G401.6 (cell line): ENCODE measurements at regions not wholly inside any gene's neighbourhood (a gene's known extent, or its start where the extent isn't known, plus 50 kb on each side); places are given as distances from the start of the nearest gene placed in this dataset.

Experiments
- FAIRE-seq: peaks from 2 replicates; lab custom pipeline; 2012; peaks lifted over from hg19 to GRCh38; lab: Jason Lieb, UNC

DNA sequence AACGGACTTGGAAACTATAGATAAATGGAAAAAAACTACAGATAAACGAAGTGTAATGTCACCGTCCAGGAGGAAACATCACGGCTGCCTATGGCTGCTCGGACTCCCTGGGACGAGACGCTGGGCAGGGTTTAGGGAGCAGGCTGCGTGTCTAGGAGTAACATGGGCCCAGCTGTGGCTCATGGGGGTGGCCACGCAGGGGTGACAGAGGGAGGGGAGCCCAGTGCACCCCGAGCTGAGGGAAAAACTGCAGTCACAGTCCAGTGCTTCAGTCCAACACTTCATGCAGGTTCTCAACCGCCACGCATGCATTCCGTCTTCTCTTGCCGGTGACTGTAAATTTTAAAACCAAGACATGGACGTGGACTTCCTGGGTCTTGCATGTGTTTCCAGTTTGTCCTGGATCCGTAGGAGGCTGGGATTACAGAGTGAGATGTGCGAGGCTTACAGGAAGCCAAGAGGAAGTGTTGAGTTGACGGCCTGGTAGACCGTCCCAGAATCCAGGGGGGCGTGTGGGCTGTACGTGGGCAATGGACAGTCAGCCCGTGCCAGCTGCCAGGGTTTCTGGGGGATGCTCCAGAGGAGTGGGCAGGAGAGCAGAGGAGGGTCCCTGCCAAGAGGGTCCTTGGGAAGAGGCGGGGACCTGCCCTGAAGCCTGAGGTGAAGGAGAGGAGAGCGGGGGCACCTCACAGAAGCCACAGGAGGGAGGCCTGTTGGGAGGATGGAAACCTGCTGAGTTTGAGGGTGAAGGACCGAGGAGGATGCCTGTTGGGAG, 691.4 kb downstream of the BRD1 start:
- FAIRE-seq = no peak

DNA sequence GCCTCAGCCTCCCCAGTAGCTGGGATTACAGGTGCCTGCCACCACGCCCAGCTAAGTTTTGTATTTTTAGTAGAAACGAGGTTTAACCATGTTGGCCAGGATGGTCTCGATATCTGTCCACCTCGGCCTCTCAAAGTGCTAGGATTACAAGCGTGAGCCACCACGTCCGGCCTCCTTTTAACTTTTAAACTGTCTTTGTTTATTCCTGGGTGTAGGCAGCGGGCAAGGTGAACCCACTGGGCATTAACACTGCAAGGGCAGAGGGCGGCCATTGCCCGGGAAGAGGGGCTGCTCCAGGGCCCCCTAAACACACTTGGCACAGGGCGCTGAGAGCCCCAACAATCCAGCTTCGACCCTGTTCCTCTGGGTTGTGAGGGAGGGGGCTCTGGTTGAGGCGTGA, 693.6 kb downstream of the BRD1 start:
- FAIRE-seq = no peak

DNA sequence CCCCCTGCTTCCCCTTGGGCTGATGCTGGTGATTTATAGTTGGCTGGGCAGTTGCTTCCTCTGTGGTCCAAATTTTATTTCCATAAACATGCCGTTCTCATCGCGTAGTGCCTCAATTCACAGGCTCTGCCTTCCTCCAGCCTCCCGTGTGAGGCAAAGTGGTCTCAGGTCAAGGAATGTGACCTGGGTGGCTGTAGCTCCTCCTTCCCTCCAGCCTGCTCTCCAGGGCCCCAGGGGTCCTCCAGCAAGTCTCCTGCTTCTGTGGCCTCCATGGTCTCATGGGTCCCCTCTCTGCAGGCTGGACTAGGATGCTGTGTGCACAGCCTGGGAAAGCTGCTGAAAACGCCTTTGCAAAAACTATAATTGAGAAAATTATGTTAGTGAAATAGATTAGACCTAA, 694.1 kb downstream of the BRD1 start:
- FAIRE-seq = no peak

DNA sequence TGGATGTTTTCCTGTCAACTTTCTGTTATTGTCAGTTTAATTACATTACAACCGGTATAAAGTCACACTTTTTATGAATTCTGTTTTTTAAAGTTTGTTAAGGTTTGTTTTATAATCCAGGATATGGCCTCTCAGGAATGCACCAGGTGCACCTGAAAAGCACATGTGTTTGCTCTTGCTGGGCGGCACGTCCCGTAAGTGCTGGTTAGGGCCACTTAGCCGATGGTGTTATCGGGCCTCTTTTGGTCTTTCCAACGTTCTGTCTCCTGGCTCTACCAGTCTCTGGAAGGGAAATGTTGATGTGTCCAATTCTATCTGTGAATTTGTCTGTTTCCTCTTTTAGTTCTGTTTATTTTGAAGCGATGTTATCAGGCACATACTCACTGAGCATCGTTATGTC, 695.7 kb downstream of the BRD1 start:
- no peak for FAIRE-seq

DNA sequence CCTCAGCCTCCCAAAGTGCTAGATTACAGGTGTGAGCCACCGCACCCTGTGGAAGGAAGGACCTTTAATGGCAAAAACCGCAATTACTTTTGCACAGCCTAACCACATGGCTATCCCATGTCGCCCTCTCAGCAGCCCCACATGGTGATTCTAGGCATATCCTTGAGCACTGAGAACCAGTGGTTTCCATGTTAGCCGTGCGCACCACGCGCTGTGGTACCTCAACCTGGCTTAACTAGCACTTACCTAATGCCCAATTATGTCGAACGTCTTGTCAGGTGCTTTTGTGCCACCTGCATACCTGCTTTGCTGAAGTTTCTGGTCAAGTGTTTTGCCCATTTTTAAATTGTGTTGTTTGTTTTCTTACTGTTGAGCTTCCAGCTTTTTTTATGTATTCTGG, 697.9 kb downstream of the BRD1 start:
- no peak for FAIRE-seq

DNA sequence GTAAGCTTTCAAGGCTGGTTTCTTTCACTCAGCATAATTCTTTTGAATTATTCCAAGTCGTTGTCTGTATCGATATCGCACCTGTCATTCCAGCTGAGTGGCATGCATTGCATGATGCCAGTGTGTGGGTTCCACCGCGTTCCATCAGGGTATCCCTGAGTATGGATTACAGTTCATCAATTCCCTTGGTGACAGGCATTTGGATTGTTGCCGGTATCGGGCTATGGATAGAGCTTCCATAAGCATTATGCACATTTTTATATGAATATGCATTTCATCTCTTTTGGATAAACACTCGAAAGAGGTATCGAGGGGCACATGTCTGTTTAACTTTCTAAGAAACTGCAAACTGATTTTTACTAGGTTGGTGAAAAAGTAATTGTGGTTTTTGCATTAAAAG, 698.8 kb downstream of the BRD1 start:
- FAIRE-seq = no peak

DNA sequence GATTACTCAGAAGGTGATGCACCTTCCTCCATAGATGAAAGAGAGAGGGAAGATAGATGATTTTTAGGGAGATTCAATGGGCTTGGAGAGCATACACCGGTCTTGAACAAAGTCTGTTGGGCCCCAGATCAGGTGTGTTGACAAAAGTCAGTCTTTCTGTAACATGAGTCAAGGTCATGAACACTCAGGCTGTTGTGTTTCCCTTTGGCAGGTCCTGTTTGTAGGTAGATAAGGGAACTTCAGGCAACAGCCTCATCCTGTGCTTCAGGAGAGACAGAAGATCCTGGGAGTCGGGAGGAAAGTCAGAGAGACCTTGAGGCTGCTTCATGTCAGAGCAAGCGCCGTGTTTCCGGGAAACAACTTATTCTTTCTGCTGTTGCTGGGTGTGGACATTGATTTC, 703.1 kb downstream of the BRD1 start:
- no peak for FAIRE-seq

DNA sequence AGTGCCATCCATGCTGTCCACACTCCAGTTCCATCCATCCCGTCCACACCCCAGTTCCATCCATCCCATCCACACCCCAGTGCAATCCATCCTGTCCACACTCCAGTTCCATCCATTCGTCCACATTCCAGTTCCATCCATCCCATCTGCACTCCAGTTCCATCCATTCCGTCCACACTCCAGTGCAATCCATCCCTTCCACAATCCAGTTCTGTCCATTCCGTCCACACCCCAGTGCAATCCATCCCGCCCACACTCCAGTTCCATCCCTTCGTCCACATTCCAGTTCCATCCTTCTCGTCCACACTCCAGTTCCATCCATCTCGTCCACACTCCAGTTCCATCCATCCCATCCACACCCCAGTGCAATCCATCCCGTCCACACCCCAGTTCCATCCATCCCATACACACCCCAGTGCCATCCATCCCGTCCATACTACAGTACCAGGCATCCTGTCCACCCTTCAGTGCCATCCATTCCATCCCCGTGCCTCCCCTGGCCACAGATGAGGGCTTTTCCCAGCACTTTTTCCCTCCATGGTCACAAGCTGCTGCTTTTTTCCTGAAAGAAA, 704.0 kb downstream of the BRD1 start:
- no peak for FAIRE-seq

DNA sequence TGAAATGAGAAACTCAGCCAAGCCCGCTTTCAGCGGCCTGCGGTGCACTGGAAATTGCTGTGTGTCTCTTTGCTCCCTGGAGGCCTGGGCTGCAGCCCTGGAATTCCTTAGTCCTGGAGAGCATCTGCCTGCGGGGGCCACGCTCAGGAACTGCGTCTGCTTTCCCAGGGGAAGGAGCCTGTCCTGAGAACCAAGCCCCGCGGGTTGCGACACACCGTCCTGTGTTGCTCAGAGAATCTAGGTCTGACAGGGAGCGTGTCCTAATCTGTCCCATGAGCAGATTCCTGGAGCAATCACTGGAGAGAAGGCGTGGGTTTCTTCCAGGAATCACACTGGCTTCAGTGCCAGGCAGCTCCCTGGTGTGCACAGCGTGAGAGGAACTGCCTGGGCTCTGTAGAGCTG, 708.1 kb downstream of the BRD1 start:
- no peak for FAIRE-seq

DNA sequence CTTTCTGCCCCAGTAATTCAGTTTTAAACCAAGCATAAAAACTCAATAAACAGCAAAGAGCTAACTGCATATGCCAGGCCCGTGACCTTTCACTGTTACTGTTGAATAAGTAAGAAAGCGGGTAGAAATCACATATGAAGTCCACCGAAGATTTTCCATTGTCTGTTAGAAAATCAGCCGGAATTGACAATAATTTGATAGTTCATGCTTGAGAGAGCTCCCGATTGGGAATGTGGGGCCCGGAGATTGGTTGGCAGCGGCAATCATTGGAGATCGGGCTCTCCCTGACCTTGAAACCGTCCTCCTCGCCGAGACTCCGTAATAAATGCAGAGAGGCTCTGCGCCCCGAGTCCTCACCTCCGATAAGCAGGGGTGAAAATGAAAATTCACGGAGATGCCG, 709.6 kb downstream of the BRD1 start:
- FAIRE-seq = no peak

DNA sequence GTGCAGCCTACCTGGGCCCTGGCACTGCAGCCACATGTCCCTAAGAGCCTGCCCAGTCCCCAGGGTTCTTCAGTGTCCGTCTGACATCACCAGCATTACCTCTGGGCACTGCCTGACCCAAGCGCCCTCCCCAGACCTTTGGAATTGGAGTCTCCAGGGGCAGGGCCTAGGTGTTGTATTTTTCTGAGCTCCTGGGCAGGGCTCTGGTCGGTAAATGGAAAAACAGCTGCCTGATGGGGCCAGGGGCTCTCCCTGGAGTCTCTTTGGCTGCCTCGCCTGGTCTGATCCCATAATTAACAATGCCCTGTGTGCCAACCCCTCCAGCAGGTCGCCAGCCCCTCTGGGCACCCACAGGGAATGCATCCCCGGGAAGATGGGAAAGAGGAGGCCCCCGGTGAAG, 710.2 kb downstream of the BRD1 start:
- FAIRE-seq = no peak

DNA sequence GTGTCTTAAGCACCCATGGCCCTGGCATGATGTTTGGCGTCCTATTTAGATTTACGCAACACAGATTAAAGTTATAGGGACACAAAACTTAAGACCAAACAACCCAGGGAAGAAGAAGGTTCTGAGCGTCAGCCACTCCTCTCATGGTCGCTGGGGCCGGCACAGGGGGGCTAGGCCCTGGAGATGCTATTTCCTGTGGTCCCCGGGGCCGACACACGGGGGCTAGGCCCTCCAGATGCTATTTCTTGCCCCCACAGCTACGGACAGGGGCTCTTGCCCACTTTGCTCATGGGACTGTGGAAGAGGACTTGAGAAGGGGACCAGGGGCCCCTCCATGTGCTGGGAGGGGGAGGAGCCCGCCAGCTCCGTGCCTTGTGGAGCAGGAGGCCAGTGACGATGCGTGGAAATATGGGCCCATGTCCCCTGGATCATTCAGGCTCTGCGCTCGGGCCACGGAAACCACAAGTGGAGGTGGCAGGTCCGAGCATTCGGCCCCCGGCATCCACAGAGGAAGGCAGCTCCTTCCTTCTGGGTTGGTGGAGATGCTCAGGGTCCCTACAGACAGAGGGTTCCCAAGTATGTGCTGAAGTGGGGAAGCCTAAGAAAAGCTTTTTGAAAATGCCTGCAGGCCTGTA, 711.1 kb downstream of the BRD1 start:
- no peak for FAIRE-seq

DNA sequence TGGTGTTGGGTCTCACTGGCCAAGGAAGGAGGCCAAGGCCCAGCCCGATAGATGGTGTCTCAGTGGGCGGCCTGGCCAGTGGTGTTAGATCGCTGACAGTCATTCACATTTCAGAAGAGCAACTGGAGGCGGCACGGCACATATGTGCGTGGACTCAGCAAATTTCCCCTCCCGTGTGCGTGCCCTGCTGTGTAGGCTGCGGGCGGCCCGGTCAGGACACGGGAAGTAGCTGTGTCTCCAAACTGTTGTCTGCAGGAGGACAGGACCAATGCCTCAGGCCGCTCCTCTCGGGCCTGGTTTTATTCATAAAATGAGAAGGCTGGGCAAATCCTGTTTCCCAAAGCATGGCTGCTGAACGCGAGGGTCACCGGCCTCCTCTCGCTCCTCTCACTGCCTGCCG, 711.7 kb downstream of the BRD1 start:
- FAIRE-seq = no peak

DNA sequence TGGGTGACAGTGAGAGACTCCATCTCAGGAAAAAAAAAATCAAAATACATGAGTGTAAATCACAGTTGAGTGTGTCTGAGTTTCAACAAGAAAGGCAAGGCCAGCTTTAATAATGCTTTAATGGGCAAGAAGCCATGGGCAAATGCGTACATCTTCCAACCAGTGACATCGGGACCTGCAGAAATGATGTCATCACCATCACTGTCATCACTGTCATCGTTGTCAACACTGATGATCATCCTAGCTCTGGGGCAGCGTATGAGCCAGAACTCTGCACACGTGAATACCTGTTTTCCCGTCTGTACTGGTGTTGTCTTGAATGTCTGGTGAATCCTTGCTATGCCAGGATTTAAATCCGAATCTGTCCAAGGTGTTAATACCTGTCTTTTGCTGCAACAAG, 712.5 kb downstream of the BRD1 start:
- no peak for FAIRE-seq

DNA sequence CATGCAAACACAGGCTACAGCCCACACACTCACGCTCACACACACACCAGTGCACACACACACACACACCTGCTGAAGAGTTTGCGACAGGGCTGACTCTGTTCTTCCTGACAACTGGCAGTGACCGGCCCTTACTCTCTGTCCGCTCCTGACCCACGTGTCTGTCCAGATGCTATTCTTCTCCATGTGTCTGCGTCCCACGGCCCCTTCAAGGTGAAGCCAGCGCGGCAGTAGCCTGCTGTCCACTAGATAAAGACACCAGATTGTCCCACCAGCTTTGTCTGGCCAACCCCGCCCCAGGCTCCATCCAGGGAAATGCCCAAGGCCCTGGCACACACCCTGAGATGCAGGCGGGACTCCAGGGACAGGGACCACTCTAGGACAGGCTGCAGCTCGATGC, 713.9 kb downstream of the BRD1 start:
- FAIRE-seq = no peak

DNA sequence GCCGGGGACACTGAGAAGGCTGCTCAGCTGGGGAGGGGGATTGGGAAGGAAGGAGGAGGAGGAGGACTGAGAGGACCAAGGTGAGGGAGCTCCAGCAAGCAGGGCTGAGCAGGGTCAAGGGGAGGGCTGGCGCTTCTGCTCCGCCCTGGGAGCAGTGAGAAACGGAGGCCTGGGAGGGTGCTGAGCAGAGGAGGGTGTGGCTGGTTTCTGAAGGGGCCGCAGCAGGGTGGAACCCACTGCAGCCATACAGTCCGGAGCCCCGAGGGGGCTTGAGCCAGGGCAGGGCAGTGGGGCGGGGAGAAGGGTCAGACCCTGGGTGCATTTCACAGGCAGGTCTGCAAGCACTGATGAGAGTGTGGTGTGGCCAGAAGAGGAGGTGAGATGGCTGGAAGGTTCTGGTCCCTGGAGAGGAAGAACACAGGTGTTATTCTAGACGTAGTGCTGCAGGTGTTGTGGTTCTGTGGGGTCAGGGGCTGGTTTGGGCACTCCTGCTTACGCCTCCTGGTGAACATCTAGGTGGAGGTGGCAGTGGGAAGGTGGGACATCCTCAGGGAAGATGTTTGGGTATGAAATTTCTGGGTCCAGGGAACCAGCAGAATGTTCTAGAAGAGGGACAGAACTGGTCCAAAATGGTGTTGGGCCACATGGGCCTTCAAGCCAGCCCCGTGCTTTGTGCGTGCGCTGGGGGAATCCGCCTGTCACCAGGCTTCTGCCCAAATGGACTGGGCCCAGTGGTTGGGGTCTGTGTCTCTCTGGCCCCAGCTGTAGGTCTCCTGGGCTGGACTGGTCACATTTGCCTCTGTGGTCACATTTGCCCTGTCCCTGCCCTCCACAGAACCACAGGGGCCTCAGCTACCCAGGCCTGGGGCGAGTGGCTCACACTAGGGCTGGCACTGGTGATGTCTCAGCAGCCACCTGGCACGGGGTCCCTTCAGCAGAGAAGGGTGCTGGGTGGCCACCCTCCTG, 714.7 kb downstream of the BRD1 start:
- FAIRE-seq = no peak

DNA sequence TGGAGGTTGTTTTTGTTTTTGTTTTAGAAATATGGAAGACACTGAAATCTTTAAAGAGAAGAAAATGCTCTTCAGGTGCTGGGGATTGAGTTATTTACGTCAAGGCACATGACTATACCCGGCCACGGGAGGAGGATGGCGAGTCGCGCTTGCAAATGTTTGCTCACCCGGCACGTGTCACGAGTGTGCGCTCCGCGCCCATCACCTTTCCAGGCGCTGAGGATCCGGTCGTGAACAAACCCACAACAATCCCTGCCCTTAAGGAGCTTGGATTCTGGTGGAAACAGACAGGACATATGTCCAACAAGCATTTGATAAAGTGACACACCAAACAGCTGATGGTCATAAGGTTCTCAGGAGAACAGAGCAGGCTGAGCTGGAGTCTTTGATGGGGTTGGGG, 715.5 kb downstream of the BRD1 start:
- FAIRE-seq = no peak

DNA sequence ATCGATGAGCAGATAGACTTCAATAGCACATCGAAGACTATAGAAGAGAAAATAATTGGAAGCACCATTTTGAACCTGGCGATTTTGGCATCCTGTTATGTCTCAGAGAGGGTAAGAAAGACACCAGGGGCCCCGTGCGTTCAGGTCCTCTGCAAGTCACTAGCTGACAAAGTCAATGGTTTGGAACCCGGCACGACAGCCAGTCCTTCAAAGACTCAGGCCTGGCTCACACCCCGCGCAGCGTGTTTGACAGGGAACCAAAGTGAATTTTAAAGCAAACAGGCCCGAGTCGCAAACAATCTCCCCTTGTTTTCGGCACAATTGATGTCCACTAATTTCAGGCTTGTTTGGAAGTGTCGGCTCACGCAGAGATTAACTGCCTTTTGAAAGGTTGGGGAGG, 716.6 kb downstream of the BRD1 start:
- no peak for FAIRE-seq

DNA sequence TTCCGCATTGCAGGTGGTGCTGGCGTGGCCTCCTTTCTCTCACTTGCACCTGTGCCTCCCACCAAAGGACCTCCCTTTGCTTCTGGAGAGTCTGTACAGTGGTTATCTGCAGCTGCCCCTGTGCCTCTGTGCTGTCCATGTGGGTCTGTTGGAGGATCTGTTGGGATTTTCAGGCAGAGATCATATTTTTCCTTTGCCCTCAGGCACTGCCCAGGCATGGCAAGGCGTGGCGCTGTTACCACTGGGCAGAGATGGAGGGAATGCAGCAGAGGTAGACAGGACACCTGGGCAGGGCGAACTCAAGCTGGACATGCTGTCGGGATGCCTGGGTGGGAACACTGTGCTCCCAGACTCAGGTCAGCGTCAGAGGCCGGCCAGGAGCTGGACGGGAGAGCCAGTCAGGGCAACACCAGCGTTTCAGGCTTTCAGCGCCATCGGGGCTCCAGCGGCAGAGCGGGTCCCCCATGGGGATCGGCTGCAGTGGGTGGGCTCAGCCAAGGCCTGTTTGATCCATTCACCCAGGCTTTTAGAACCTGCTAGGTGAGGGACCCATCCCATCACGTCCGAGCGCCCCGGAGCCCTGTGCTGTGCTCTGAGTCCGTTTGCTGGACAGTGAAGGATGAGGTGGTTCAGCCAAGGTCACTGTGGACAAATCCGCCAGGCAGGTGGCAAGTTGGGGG, 718.9 kb downstream of the BRD1 start:
- no peak for FAIRE-seq

DNA sequence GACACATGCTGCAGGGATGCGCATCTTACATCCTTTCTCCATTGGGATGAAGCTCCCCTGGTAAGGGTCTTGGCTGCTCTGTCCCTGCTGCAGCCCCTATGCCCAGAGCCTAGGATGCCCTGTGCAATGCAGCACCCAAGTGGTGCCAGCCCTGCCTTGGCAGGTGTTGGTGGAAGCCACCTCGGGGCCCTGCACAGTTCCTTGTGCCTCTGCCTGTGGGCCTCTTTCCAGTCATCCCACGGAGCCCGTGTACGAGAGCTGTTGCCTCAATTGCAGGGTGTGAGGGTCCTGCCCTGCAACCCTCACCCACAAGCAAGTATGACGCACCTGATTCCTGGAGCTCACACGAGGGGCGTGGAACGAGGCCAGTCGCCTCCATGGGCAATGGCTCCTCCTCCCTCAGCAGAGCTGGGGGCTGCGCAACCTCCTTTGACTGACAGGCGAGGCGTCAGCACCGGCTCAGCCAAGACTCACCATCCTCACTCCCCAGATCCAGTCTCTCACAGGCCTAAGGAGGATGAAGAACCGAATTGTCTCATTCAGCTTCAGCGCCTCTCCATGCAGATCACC, 719.6 kb downstream of the BRD1 start:
- no peak for FAIRE-seq

DNA sequence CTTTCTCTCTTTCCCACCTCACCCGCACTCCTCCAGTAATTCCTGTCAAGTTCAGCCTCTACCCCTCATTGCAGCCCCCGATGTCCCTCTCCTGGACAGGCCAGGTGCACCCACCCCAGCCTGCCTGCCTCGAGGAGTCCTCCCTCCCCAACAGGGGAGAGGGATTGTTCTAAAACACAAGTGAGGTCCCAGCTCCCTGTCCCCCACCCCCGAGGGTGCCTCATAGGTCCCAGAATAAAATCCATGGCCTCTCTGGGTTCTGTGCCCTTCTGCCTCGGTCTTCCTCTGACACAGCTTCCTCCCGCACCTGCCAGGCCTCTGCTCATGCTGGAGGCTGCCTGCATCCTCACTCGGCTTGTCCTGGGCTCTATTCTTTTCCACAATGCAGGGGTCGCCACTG, 720.1 kb downstream of the BRD1 start:
- FAIRE-seq = no peak

DNA sequence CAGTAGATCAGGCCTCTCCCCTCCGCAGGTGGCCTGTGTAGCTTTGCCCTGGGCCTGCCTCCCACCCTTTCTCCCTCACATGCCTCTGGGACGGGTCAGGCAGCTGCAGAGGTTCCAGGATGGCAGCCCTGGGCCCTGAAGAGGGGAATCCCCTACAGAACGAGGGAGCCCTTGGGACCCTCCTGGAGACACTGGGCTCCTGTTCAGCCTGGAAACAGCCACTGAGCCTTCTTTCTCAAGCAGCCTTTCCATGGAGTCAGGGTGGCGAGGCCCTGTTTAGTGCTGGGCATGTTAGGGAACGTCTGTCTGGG, 720.9 kb downstream of the BRD1 start:
- no peak for FAIRE-seq
